TTC549 (cell line): ENCODE measurements at regions not wholly inside any gene's neighbourhood (a gene's known extent, or its start where the extent isn't known, plus 50 kb on each side); places are given as distances from the start of the nearest gene placed in this dataset.
A peak's percentile ranks its signal among the peaks of the same experiment; 100 is the strongest.

ENCODE experiments used
- FAIRE-seq: peaks from 2 replicates; lab custom pipeline; 2012; peaks lifted over from hg19 to GRCh38; lab: Jason Lieb, UNC

- FAIRE-seq, result no peak
These were observed 184.9 kb upstream of the NSMCE3 start for GRCh38 chr15:29454506-29454905.

DNA sequence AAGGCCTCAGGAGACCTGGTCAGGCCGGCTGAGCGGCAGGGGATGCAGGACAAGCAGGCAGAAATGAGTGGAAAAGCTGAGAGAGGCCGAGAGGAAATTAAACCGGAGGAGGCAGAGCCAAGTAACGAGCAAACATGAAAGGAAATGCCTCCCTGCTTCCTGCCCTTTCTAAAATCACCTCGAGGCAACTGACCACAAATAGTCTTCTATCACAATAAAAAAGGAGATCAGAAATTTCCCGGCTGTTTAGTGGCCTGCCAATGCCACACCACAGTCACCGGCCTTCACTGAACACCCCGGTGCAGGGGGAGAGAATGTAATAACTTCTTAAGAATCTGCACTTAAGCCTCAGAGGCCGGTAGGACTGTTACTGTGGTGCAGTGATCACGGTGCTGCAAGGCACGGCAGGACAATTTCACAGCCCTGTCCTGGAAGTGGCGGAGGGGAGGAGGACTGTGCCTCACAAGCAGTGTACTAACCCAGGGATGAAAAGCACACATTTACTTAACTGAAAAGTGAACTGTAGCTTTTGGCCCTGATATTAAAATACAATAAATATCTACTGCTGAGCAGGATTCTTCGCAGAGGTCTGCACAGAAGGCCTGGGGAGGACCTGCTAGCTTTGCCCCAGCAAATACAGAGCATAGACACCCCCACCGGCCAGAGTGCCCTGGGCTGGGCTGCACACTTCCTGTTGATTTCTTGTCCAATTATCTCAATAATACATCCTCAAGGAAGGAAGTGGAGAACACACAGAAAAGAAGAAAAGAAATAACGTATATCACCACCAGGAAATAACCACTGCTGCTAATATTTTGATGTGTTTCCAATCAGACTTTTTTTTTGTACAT, 183.5 kb upstream of the NSMCE3 start:
- no peak for FAIRE-seq

DNA sequence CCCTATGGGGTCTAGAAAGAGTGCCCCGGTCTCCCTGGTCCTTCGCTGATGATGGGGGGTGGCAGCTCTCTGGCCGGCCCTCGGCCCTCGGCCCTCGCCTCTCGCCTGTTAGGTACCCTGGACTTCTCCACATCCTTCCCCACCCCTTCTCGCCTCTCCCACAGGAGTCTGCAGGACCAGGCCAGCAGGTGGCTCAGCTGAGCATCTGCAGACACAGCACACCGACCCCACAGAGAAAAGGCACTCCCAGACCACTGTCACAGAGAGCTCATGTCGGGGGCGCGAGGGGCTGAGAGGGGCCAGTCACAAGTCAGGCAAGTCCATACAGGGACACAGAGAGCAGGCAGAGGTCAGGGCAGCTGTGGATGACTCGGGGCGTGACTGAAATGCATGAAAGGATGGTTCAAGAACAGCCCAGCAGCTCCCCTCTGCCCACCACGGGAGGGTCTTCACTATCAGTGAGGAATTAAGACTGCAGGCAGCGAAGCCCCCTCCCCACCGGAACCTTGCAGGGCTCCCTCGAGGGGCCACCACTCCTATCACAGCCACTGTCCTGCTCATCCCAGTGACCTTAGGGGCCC, 181.7 kb upstream of the NSMCE3 start:
- FAIRE-seq, result no peak

DNA sequence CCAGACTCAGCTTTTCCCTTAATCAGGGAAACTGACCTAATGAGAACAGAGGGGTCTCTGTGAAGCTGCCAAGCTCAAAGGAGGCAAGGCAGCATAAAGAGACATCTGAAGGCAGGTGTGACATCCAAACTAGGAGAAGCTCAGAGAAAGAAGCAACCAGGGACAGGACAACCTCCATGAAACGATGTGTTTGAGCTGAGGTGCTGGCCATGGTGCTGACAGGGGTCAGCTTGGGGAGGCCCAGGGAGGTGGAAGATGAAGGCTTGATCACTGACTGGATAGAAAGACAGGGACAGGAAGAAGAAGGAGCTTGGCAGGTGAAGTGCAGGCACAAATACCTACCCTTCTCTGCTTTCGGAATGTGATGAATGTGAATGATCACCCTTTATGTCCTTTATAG, 179.5 kb upstream of the NSMCE3 start:
- FAIRE-seq, result no peak

DNA sequence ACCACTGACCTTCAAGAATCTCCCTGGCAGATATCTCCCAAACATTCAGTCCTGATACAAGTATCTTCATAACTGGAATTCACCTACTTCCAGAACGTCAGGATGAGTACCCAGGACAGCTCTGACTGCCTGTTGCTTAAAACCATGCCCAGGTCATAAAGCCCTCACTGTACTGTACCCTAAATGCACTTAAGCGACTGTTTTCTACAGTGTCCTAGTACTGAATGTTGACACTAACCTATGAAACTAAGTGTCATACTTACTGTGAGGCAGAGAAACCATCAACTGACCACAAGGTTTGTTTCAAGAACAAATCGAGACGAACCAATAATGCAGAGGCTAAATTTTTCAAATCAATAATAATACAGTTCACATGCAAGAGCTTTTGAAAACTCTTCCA, 178.7 kb upstream of the NSMCE3 start:
- FAIRE-seq, result no peak

DNA sequence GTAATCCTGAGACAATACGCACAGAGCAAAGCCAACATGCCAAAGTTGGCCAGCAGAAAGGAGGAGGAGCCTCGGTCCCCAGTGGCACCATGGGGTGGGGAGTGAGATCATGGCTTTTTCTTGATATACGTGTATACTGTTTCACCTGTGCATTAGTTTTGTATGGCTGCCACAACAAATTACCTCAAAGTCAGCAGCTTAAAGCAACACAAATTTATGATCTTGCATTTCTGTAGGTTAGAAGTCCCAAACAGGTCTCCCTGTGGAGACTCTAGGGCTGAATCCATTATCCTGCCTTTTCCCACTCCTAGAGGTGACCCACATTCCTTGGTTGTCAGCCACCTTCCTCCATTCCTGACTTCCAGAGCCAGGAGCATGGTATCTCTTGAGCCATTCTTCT, 176.9 kb upstream of the NSMCE3 start:
- FAIRE-seq, result no peak

- no peak for FAIRE-seq
These were observed 172.9 kb upstream of the NSMCE3 start for GRCh38 chr15:29442532-29442931.

- FAIRE-seq, result no peak
These were observed 170.9 kb upstream of the NSMCE3 start for GRCh38 chr15:29440541-29440940.

DNA sequence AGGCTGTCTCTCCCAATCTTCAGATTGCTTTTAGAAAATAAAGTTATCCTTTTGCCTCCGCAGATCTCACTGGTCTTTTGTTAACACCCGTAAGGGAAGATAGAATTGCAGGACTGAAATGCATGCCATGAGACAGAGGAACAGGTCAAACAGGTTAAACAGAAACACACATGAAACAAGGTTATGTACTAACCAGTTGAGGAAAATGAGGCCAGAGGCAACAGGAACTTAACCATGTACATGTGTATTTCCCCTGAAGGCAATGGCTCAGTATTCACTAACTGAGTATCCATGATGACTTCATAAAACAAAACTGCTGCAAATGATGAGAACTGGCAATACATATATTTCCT, 169.1 kb upstream of the NSMCE3 start:
- no peak for FAIRE-seq

- no peak for FAIRE-seq
These were observed 168.5 kb upstream of the NSMCE3 start for GRCh38 chr15:29437888-29438702.

GRCh38 chr15:29435811-29436210, 166.2 kb upstream of the NSMCE3 start:
- FAIRE-seq, result no peak

GRCh38 chr15:29434280-29434679, 164.7 kb upstream of the NSMCE3 start:
- FAIRE-seq, result no peak

DNA sequence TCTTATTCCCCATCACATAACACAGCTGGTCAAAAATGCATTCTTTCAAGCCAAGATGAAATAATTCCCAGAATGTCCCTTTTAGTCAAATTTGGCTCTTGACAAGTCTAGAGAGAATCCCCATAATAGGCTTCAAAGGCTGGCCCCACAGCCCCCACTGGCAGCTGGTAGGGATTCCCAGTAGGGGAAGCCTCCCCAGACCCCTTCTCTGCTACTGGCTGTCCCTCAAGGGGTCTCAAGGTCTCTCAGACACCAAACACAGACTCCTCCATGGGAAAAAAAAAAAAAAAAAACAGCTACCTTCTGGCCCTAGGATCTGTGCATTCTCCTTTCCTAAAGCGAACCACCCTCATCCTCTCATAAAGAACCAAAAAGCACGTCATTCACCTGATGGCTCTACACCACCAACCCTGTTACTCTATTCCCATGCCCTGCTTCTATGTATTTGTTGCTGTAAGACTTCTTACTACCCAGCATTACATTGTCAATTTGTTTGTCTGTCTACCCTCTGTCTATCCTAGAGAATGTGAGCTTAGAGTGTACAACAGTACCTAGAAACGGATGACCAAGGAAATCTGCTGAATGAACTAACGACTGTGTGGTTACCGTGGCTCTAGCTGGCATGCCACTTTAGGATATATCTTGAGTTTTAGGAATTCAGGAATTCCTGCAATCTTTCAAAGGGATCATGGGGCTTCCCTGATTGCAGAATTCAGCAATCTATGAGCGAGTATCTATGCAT, 164.1 kb upstream of the NSMCE3 start:
- no peak for FAIRE-seq

GRCh38 chr15:29433050-29433318, 163.4 kb upstream of the NSMCE3 start:
- no peak for FAIRE-seq

- no peak for FAIRE-seq
These were observed 162.8 kb upstream of the NSMCE3 start for GRCh38 chr15:29432191-29433049.

DNA sequence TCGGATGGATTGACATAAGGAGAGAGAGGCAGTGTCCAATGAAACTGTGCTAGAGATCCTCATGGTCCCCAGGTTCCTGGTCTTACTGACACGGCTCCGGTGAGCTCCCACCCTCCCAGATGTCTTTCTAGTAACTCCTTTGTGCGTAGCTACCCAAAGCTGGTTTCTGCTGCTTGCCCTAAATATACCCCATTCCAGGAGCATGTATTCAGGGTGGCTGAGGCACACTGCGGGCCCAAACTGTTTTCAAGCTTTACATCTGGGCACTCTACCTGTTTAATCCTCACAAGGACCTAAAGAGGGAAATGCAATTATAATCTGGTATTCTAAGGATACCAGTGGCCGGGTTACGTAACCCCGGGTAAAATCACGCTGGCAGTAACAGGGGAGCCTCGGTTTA, 161.2 kb upstream of the NSMCE3 start:
- no peak for FAIRE-seq

- FAIRE-seq, result no peak
These were observed 160.5 kb upstream of the NSMCE3 start for GRCh38 chr15:29430124-29430523.

- no peak for FAIRE-seq
These were observed 160.0 kb upstream of the NSMCE3 start for GRCh38 chr15:29429584-29429983.

GRCh38 chr15:29428925-29429573, 159.4 kb upstream of the NSMCE3 start:
- FAIRE-seq, result no peak

- FAIRE-seq, result peak; percentile 80
These were observed 156.2 kb upstream of the NSMCE3 start for GRCh38 chr15:29425864-29426263.

DNA sequence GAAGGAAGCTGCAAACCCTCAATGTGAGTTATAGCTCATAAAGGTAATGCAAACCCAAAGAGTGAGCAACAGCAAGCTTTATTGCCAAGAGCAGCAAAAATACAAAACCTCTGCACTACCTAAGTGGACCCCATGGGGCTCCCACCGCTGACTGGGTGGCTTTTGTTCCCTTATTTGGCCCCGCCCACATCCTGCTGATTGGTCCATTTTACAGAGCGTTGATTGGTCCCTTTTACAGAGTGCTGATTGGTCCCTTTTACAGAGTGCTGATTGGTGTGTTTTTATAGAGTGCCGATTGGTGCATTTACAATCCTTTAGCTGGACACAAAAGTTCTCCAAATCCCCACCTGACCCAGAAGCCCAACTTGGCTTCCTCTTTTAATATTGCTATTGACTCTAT, 154.5 kb upstream of the NSMCE3 start:
- FAIRE-seq, result no peak
